ENCODE measurements at regions not wholly inside any gene's neighbourhood (a gene's known extent, or its start where the extent isn't known, plus 50 kb on each side); places are given as distances from the start of the nearest gene placed in this dataset.

DNA sequence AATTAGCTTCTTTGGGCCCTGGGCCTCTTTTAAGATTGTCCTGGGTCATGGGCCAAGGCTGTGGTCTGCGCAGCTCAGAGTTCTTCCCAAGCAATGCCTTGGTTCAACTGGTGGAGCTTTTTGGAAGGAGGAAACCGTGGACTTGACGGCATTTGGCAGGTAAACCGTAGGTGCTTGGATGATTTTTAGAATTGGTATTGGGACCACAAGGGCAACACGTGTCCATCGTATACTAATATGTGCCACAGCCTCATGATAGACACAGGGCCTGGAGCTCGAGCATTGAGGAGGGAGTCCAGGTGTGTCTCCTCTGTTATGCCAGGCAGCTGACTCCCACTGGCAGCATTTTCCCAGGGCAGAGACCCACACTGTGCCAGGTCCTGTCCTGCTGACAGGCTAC, 120.9 kb upstream of the PITX1 start:
- TF ChIP-seq POLR2A (IDR thresholded peaks at IDR 0.05) (no peak), CTCF (IDR thresholded peaks at IDR 0.05) (no peak)

Measured in esophagus squamous epithelium (tissue), 4 donors.